Gastrocnemius medialis (tissue), 4 donors: ENCODE measurements at regions not wholly inside any gene's neighbourhood (a gene's known extent, or its start where the extent isn't known, plus 50 kb on each side); places are given as distances from the start of the nearest gene placed in this dataset.
"Not testable (repeated sequence)": the region's sequence is repeated elsewhere in the genome, so short reads cannot be mapped to it uniquely, and the experiment has no call there.

Source experiments
- POLR2A ChIP-seq, 2 donors: fragments of 450-650 bp; IDR thresholded peaks; one replicate each; pipeline ENCODE4 v1.6.1; 2017; ENCODE audit warnings: antibody characterized with exemption in 2 of 2, mild to moderate bottlenecking in 2 of 2, moderate library complexity in 2 of 2
- TF ChIP-seq, protein P1 (sequence below), 5 experiments: fragments of 450-650 bp in 3 of 5; fragments of 200-600 bp in 2 of 5; sonication (generic) in 2 of 5; IDR thresholded peaks in 4 of 5; conservative IDR thresholded peaks in 1 of 5; 1 replicate in 4 of 5; 2 replicates in 1 of 5; pipeline ENCODE4 v1.5.1; 2016 to 2019; ENCODE audit warnings: antibody characterized with exemption in 5 of 5, mild to moderate bottlenecking in 3 of 5, moderate library complexity in 3 of 5

DNA sequence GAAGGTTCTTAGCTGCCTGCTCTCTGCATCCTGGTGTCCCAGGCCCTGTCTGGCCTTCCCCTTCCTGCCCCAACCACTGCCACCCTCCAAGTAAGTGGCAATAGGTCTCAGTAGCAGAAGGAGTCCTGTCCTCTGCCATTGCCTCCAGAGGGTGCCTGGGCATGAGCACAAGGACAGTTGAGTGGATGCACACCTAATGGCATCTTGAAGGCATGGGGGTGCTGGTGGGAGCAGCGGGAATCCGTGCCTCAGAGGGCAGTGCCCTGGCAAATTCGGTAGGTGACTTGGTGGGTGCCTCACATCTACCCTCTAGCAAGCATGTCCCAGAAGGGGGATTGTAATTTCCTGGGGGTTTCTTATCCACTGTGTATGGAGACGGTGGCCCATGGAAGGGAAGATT, 182.8 kb upstream of the POMZP3 start:
- TF ChIP-seq, protein P1, sequence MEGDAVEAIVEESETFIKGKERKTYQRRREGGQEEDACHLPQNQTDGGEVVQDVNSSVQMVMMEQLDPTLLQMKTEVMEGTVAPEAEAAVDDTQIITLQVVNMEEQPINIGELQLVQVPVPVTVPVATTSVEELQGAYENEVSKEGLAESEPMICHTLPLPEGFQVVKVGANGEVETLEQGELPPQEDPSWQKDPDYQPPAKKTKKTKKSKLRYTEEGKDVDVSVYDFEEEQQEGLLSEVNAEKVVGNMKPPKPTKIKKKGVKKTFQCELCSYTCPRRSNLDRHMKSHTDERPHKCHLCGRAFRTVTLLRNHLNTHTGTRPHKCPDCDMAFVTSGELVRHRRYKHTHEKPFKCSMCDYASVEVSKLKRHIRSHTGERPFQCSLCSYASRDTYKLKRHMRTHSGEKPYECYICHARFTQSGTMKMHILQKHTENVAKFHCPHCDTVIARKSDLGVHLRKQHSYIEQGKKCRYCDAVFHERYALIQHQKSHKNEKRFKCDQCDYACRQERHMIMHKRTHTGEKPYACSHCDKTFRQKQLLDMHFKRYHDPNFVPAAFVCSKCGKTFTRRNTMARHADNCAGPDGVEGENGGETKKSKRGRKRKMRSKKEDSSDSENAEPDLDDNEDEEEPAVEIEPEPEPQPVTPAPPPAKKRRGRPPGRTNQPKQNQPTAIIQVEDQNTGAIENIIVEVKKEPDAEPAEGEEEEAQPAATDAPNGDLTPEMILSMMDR (IDR thresholded peaks at IDR 0.05 in 4 of 5, conservative IDR thresholded peaks at IDR 0.05 in 1 of 5) = not testable (repeated sequence)
- not testable (repeated sequence) for TF ChIP-seq POLR2A (IDR thresholded peaks at IDR 0.05)
